Upper lobe of left lung (tissue), 6 donors: ENCODE measurements at regions not wholly inside any gene's neighbourhood (a gene's known extent, or its start where the extent isn't known, plus 50 kb on each side); places are given as distances from the start of the nearest gene placed in this dataset.

Experiments
- ATAC-seq, 2 donors: fragments of 200-7000 bp; cut with Tn5 transposase; one replicate each; pipeline ENCODE4 v1.9.1; 2022; ENCODE audit warnings: mild to moderate bottlenecking in 2 of 2, moderate library complexity in 2 of 2; ENCODE audit not compliant: low FRiP score in 2 of 2
- DNase-seq, 2 donors: peaks; one replicate each; pipeline ENCODE4 v3.0.0-alpha.2; 2019 to 2020
- H3K27ac ChIP-seq, 4 donors: fragments of 200-600 bp; sonication (generic); one replicate each; pipeline ENCODE4 v1.5.1; 2016 to 2019
- H3K27me3 ChIP-seq, 4 donors: fragments of 200-600 bp; sonication (generic); one replicate each; pipeline ENCODE4 v1.5.1; 2017 to 2019
- H3K36me3 ChIP-seq, 4 donors: fragments of 200-600 bp; sonication (generic); one replicate each; pipeline ENCODE4 v1.5.1; 2016 to 2019
- H3K4me1 ChIP-seq, 4 donors: fragments of 200-600 bp; sonication (generic); one replicate each; pipeline ENCODE4 v1.5.1; 2018 to 2019
- H3K4me3 ChIP-seq, 4 donors: fragments of 200-600 bp; sonication (generic); one replicate each; pipeline ENCODE4 v1.5.1; 2017 to 2019; ENCODE audit warnings: mild to moderate bottlenecking in 2 of 4, moderate library complexity in 1 of 4
- H3K9me3 ChIP-seq, 4 donors: fragments of 200-600 bp; sonication (generic); one replicate each; pipeline ENCODE4 v1.5.1; 2018 to 2019
- EP300 ChIP-seq, 4 donors: sonication (generic); formaldehyde crosslinking; IDR thresholded peaks; one replicate each; pipeline ENCODE4 v1.5.1; 2017; ENCODE audit warnings: antibody characterized with exemption in 4 of 4, control low read depth in 2 of 4
- POLR2A ChIP-seq, 4 donors: fragments of 450-650 bp; IDR thresholded peaks; one replicate each; pipeline ENCODE4 v1.5.1; 2016 to 2017; ENCODE audit warnings: antibody characterized with exemption in 4 of 4, mild to moderate bottlenecking in 2 of 4
- POLR2AphosphoS5 ChIP-seq, 2 donors: sonication (generic); formaldehyde crosslinking; IDR thresholded peaks; one replicate each; pipeline ENCODE4 v1.5.1; 2017; ENCODE audit warnings: antibody characterized with exemption in 2 of 2
- WGBS, 2 donors: methylation state at CpG; one replicate each; pipeline ENCODE4 v1.1.5; 2017 to 2018; 5-methylcytosine and 5-hydroxymethylcytosine counted together
- TF ChIP-seq, protein P1 (sequence below), 6 experiments: fragments of 450-650 bp in 4 of 6; fragments of 200-600 bp in 2 of 6; sonication (generic) in 2 of 6; IDR thresholded peaks; one replicate each; pipeline ENCODE4 v1.5.1; 2016 to 2019; ENCODE audit warnings: antibody characterized with exemption in 6 of 6
- donor health status: DM: no; HTN: no; CAD: no; lungs with moderate emphysema.
- donor health status: DM: no; HTN: yes; CAD: no; lungs with severe emphysema.

DNA sequence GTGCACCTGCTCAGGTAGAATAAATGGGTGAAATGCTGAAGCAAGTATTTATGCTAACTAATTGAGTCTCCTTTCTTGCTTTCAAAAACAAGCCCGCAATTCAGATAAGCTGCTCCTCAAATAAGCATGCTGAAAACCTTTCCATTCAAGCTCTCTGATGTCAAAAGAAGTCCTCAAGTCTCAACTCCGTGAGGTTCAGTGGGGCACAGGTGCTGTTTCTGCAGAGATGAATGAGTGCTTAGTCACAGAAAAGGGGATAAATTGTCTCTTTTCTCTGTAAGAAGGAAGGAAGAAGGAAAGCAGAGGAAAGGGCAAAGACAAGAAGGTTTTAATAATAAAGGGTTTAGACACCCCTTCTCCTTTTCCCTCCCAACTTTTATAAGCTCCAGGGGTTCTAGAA, 229.8 kb upstream of the NPY start:
- H3K27ac ChIP-seq = no peak overlapping the region
- H3K4me1 ChIP-seq = no peaks in the 10 kb centered on the region
- no peak for ATAC-seq
- 43 to 47% methylated on average over 2 of the region's 2 CpGs for WGBS, 2 donors
- H3K4me3 ChIP-seq = no peak overlapping the region
- no peaks in the 10 kb centered on the region for H3K9me3 ChIP-seq
- H3K27me3 ChIP-seq = no peaks in the 10 kb centered on the region
- TF ChIP-seq POLR2A (IDR thresholded peaks at IDR 0.05) (no peak), POLR2AphosphoS5 (IDR thresholded peaks at IDR 0.05) (no peak), EP300 (IDR thresholded peaks at IDR 0.05) (no peak)
- TF ChIP-seq, protein P1, sequence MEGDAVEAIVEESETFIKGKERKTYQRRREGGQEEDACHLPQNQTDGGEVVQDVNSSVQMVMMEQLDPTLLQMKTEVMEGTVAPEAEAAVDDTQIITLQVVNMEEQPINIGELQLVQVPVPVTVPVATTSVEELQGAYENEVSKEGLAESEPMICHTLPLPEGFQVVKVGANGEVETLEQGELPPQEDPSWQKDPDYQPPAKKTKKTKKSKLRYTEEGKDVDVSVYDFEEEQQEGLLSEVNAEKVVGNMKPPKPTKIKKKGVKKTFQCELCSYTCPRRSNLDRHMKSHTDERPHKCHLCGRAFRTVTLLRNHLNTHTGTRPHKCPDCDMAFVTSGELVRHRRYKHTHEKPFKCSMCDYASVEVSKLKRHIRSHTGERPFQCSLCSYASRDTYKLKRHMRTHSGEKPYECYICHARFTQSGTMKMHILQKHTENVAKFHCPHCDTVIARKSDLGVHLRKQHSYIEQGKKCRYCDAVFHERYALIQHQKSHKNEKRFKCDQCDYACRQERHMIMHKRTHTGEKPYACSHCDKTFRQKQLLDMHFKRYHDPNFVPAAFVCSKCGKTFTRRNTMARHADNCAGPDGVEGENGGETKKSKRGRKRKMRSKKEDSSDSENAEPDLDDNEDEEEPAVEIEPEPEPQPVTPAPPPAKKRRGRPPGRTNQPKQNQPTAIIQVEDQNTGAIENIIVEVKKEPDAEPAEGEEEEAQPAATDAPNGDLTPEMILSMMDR (IDR thresholded peaks at IDR 0.05) = no peak
- no peak for DNase-seq
- no peaks in the 10 kb centered on the region for H3K36me3 ChIP-seq

DNA sequence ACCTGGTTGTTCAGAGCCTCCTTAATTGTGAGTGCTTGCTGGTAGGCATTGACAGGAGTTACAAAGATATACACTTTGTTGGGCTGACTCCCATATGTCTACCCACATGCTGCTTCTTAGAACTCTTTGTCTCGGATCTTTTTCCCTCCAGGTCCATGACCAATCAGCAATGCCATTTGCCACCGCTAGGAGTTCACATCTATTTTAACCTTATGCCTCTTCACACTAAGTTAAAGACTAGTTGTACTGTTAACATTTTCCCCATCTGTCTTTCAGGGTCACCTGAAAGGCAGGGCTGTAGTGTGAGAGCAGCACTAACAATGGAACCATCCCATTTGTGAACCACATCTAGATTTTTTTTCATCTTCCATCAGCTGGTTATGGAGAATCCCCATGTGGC, 226.7 kb upstream of the NPY start:
- DNase-seq (no peak), ATAC-seq (no peak)
- Histone ChIP-seq H3K27me3 (no peaks in the 10 kb centered on the region), H3K9me3 (no peaks in the 10 kb centered on the region), H3K4me3 (no peak overlapping the region), H3K4me1 (no peaks in the 10 kb centered on the region), H3K27ac (no peak overlapping the region), H3K36me3 (no peaks in the 10 kb centered on the region)
- WGBS, 2 donors = 76 to 84% methylated on average over 2 of the region's 2 CpGs
- TF ChIP-seq, protein P1 (IDR thresholded peaks at IDR 0.05) = no peak
- TF ChIP-seq EP300 (IDR thresholded peaks at IDR 0.05) (no peak), POLR2A (IDR thresholded peaks at IDR 0.05) (no peak), POLR2AphosphoS5 (IDR thresholded peaks at IDR 0.05) (no peak)

DNA sequence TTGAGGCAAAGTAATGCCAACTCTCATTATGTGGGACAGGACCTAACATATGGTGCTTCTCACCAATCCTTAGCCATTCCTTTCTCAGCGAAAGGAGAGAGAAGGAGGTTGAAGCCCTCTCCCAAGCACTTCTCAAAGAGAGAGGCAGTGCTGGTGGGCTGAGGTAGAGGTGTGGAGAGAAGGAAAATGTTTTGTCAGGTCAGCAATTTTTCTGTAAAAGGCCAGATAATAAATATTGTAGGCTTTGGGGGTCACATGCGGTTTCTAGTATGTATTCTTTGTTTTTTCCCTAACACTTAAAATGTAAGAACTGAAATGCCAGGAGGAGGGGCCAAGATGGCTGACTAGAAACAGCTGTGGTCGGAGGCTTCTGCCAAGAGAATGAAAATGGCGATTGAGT, 225.0 kb upstream of the NPY start:
- no peaks in the 10 kb centered on the region for H3K4me1 ChIP-seq
- whole genome bisulfite sequencing, 2 donors = 78 to 80% methylated on average over 4 of the region's 4 CpGs
- no peak overlapping the region for H3K4me3 ChIP-seq

DNA sequence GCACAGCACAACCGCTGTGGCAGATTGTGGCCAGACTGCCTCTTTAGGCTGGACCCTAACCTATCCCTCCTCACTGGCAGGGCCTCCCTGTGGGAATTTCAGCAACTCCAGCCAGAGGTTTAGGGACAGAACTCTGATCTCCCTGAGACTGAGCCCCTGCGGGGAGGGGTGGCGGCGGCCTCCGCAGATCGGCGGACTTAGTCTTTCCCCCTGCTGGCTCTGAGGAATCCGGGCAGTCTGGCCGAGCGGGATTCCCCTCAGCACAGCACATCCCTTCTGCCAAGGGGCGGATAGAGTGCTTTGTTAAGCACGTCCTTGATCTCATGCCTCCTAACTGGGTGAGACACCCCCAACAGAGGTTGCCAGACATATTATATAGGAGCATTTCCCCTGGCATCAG, 224.2 kb upstream of the NPY start:
- H3K27ac ChIP-seq = no peak overlapping the region
- no peaks in the 10 kb centered on the region for H3K36me3 ChIP-seq
- no peak for ATAC-seq
- H3K4me1 ChIP-seq = no peaks in the 10 kb centered on the region
- H3K4me3 ChIP-seq = no peak overlapping the region
- H3K27me3 ChIP-seq = no peaks in the 10 kb centered on the region
- no peaks in the 10 kb centered on the region for H3K9me3 ChIP-seq
- 89 to 90% methylated on average over 8 to 12 of the region's 12 CpGs for WGBS, 2 donors
- DNase-seq = peak in 1 of 2 donors; percentile 63
- TF ChIP-seq POLR2A (IDR thresholded peaks at IDR 0.05) (no peak), EP300 (IDR thresholded peaks at IDR 0.05) (no peak), POLR2AphosphoS5 (IDR thresholded peaks at IDR 0.05) (no peak)
- TF ChIP-seq, protein P1 (IDR thresholded peaks at IDR 0.05) = no peak

More for the DNA sequence above, 225.0 kb upstream of the NPY start:
- Histone ChIP-seq H3K27me3 (no peaks in the 10 kb centered on the region), H3K36me3 (no peaks in the 10 kb centered on the region), H3K27ac (no peak overlapping the region), H3K9me3 (no peaks in the 10 kb centered on the region)
- no peak for TF ChIP-seq EP300 (IDR thresholded peaks at IDR 0.05)
- no peak for DNase-seq
- ATAC-seq = no peak

DNA sequence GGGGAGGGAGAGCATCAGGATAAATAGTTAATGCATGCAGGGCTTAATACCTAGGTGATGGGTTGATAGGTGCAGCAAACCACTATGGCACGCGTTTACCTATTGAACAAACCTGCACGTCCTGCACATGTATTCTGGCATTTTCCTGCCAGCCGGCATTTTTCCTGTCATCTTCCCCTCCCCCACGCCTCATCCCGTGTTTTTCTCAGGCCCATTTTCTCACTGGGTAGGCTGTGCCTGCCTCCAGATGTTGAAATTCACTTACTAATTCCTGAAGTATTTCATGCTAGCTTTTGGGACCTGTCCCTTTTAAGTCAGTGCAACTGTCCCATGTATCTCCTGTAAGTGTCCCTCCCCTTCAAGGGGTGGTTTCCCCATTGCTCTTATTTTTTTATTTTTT, 220.3 kb upstream of the NPY start:
- TF ChIP-seq, protein P1 (IDR thresholded peaks at IDR 0.05) = no peak
- TF ChIP-seq EP300 (IDR thresholded peaks at IDR 0.05) (no peak), POLR2A (IDR thresholded peaks at IDR 0.05) (no peak), POLR2AphosphoS5 (IDR thresholded peaks at IDR 0.05) (no peak)
- no peak overlapping the region for H3K27ac ChIP-seq
- 83 to 95% methylated on average over 6 of the region's 6 CpGs for WGBS, 2 donors
- H3K36me3 ChIP-seq = no peaks in the 10 kb centered on the region
- H3K4me1 ChIP-seq = no peaks in the 10 kb centered on the region
- DNase-seq (no peak), ATAC-seq (no peak)
- H3K27me3 ChIP-seq = no peaks in the 10 kb centered on the region
- H3K4me3 ChIP-seq = no peak overlapping the region
- no peaks in the 10 kb centered on the region for H3K9me3 ChIP-seq
